ENCODE measurements at regions not wholly inside any gene's neighbourhood (a gene's known extent, or its start where the extent isn't known, plus 50 kb on each side); places are given as distances from the start of the nearest gene placed in this dataset.

GRCh38 chr18:22817844-22818243, 115.3 kb upstream of the RBBP8 start:
- no peak for DNase-seq (ENCODE audit: low read depth)
- no peak for TF ChIP-seq POLR2A (IDR thresholded peaks at IDR 0.05; ENCODE audit: extremely low read depth, insufficient read length)
- no peak for TF ChIP-seq CTCF (IDR thresholded peaks at IDR 0.05; ENCODE audit: low read depth, low read length)
- TF ChIP-seq MAX (IDR thresholded peaks at IDR 0.05; ENCODE audit: low read depth, low read length): no peak
- no peak for TF ChIP-seq MYC (IDR thresholded peaks at IDR 0.05; ENCODE audit: low read depth, low read length)
- no peak overlapping the region for H3K4me3 ChIP-seq (ENCODE audit: low read depth, low read length)

GRCh38 chr18:22822024-22822423, 111.1 kb upstream of the RBBP8 start:
- no peak for TF ChIP-seq MAX (IDR thresholded peaks at IDR 0.05; ENCODE audit: low read depth, low read length)
- no peak; the same call in 1 of the 2 replicates for TF ChIP-seq MYC (IDR thresholded peaks at IDR 0.05; ENCODE audit: low read depth, low read length)
- TF ChIP-seq POLR2A (IDR thresholded peaks at IDR 0.05; ENCODE audit: extremely low read depth, insufficient read length): no peak
- no peak for TF ChIP-seq CTCF (IDR thresholded peaks at IDR 0.05; ENCODE audit: low read depth, low read length)
- DNase-seq (ENCODE audit: low read depth): peak; percentile 89
- no peak overlapping the region for H3K4me3 ChIP-seq (ENCODE audit: low read depth, low read length)

- DNase-seq (ENCODE audit: low read depth): no peak
- TF ChIP-seq MYC (IDR thresholded peaks at IDR 0.05; ENCODE audit: low read depth, low read length) (no peak), MAX (IDR thresholded peaks at IDR 0.05; ENCODE audit: low read depth, low read length) (no peak), POLR2A (IDR thresholded peaks at IDR 0.05; ENCODE audit: extremely low read depth, insufficient read length) (no peak), CTCF (IDR thresholded peaks at IDR 0.05; ENCODE audit: low read depth, low read length) (no peak)
- no peak overlapping the region for H3K4me3 ChIP-seq (ENCODE audit: low read depth, low read length)
Measured at GRCh38 chr18:22822841-22823508, 110.2 kb upstream of the RBBP8 start.

GRCh38 chr18:22826726-22827125, 106.4 kb upstream of the RBBP8 start:
- DNase-seq (ENCODE audit: low read depth): no peak
- H3K4me3 ChIP-seq (ENCODE audit: low read depth, low read length): no peak overlapping the region
- TF ChIP-seq MYC (IDR thresholded peaks at IDR 0.05; ENCODE audit: low read depth, low read length) (no peak), POLR2A (IDR thresholded peaks at IDR 0.05; ENCODE audit: extremely low read depth, insufficient read length) (no peak), CTCF (IDR thresholded peaks at IDR 0.05; ENCODE audit: low read depth, low read length) (no peak), MAX (IDR thresholded peaks at IDR 0.05; ENCODE audit: low read depth, low read length) (no peak)

- no peak overlapping the region for H3K4me3 ChIP-seq (ENCODE audit: low read depth, low read length)
- peak; percentile 41 for DNase-seq (ENCODE audit: low read depth)
- TF ChIP-seq MAX (IDR thresholded peaks at IDR 0.05; ENCODE audit: low read depth, low read length) (no peak), MYC (IDR thresholded peaks at IDR 0.05; ENCODE audit: low read depth, low read length) (no peak), POLR2A (IDR thresholded peaks at IDR 0.05; ENCODE audit: extremely low read depth, insufficient read length) (no peak), CTCF (IDR thresholded peaks at IDR 0.05; ENCODE audit: low read depth, low read length) (no peak)
Measured at GRCh38 chr18:22827216-22827615, 105.9 kb upstream of the RBBP8 start.
